ENCODE measurements at regions not wholly inside any gene's neighbourhood (a gene's known extent, or its start where the extent isn't known, plus 50 kb on each side); places are given as distances from the start of the nearest gene placed in this dataset.

- Histone ChIP-seq H3K27me3 (ENCODE audit: control insufficient read depth, insufficient read depth, low read length) (no peaks in the 10 kb centered on the region), H3K4me3 (ENCODE audit: low read depth, low read length) (no peak overlapping the region), H3K36me3 (ENCODE audit: control insufficient read depth, insufficient read depth, low read length) (no peaks in the 10 kb centered on the region)
- no peak for DNase-seq (ENCODE audit: low read depth)
- no peak for TF ChIP-seq CTCF (IDR thresholded peaks at IDR 0.05; ENCODE audit: insufficient read depth, low read depth, low read length)
- ChIA-PET CTCF (interaction anchor here (0.6 to 1.8 kb wide), 3 partner anchors 8 to 477 kb away, joined by 3 to 5 read pairs (median 4); no protein-coding TSS in a partner anchor), POLR2A (no interaction called here)
Measured at GRCh38 chr10:4338768-4339167, 487.2 kb upstream of the AKR1E2 start.

DNA sequence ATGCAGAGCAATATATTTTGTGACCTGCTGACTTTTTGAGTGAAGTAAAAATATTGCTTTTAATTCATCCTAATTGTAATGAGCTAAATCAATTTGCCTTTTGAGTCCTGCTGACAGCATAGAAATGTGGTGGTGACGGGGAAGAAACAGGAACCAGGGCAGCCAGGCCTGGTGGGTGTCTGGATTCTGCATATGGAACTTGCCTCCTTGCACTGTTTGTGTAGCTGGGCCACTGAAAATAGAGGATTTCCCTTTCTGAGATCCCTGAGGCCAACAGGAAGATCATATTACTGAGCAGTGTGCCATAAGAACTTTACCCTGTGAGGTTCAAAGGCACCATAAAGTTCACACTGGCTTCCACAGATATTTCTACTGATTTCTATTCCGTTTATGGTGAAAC lies 488.4 kb upstream of the AKR1E2 start:
- ChIA-PET POLR2A (no interaction called here), CTCF (interaction anchor here (2.0 to 2.4 kb wide), 2 partner anchors 10 to 20 kb away, joined by 6 to 8 read pairs; no protein-coding TSS in a partner anchor)
- no peak for TF ChIP-seq CTCF (IDR thresholded peaks at IDR 0.05; ENCODE audit: insufficient read depth, low read depth, low read length)
- Histone ChIP-seq H3K36me3 (ENCODE audit: control insufficient read depth, insufficient read depth, low read length) (no peaks in the 10 kb centered on the region), H3K4me3 (ENCODE audit: low read depth, low read length) (no peak overlapping the region), H3K27me3 (ENCODE audit: control insufficient read depth, insufficient read depth, low read length) (no peaks in the 10 kb centered on the region)
- no peak for DNase-seq (ENCODE audit: low read depth)

GRCh38 chr10:4334871-4335270 lies 491.1 kb upstream of the AKR1E2 start:
- ChIA-PET POLR2A (no interaction called here), CTCF (interaction anchor here (0.6 to 1.5 kb wide), 2 partner anchors 9 to 409 kb away, joined by 3 to 4 read pairs; no protein-coding TSS in a partner anchor)
- no peak for DNase-seq (ENCODE audit: low read depth)
- H3K36me3 ChIP-seq (ENCODE audit: control insufficient read depth, insufficient read depth, low read length) = no peaks in the 10 kb centered on the region
- no peak overlapping the region for H3K4me3 ChIP-seq (ENCODE audit: low read depth, low read length)
- no peak for TF ChIP-seq CTCF (IDR thresholded peaks at IDR 0.05; ENCODE audit: insufficient read depth, low read depth, low read length)
- no peaks in the 10 kb centered on the region for H3K27me3 ChIP-seq (ENCODE audit: control insufficient read depth, insufficient read depth, low read length)

DNA sequence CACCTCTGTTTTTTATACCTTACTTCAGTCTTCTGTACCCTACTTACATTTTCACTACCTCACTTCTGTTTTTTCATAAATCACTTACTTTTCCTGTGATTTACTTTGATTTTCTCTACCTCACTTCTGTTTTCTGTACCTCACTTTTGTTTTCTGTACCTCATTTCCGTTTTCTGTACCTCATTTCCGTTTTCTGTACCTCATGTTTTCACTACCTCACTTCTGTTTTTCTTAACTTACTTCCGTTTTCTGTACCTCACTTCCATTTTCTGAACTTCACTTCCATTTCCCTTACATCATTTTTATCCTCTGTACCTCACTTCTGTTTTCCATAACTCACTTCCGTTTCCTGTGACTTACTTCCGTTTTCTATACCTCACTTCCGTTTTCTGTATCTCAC lies 492.0 kb upstream of the AKR1E2 start:
- no peak for TF ChIP-seq CTCF (IDR thresholded peaks at IDR 0.05; ENCODE audit: insufficient read depth, low read depth, low read length)
- Histone ChIP-seq H3K27me3 (ENCODE audit: control insufficient read depth, insufficient read depth, low read length) (no peaks in the 10 kb centered on the region), H3K4me3 (ENCODE audit: low read depth, low read length) (no peak overlapping the region), H3K36me3 (ENCODE audit: control insufficient read depth, insufficient read depth, low read length) (no peaks in the 10 kb centered on the region)
- POLR2A ChIA-PET = no interaction called here
- DNase-seq (ENCODE audit: low read depth) = no peak
- CTCF ChIA-PET = no interaction called here

GRCh38 chr10:4333459-4333894 lies 492.5 kb upstream of the AKR1E2 start:
- Histone ChIP-seq H3K4me3 (ENCODE audit: low read depth, low read length) (no peak overlapping the region), H3K27me3 (ENCODE audit: control insufficient read depth, insufficient read depth, low read length) (no peaks in the 10 kb centered on the region), H3K36me3 (ENCODE audit: control insufficient read depth, insufficient read depth, low read length) (no peaks in the 10 kb centered on the region)
- ChIA-PET CTCF (no interaction called here), POLR2A (no interaction called here)
- DNase-seq (ENCODE audit: low read depth) = no peak
- no peak for TF ChIP-seq CTCF (IDR thresholded peaks at IDR 0.05; ENCODE audit: insufficient read depth, low read depth, low read length)
